HG03159 (cell line): ENCODE measurements at regions not wholly inside any gene's neighbourhood (a gene's known extent, or its start where the extent isn't known, plus 50 kb on each side); places are given as distances from the start of the nearest gene placed in this dataset.
"Not testable (repeated sequence)": the region's sequence is repeated elsewhere in the genome, so short reads cannot be mapped to it uniquely, and the experiment has no call there.

Experiments
- ATAC-seq: cut with Tn5 transposase; IDR thresholded peaks from one replicate; pipeline ENCODE4 v1.9.1; 2021; ENCODE audit warnings: mild to moderate bottlenecking, moderate library complexity; ENCODE audit not compliant: unreplicated experiment

DNA sequence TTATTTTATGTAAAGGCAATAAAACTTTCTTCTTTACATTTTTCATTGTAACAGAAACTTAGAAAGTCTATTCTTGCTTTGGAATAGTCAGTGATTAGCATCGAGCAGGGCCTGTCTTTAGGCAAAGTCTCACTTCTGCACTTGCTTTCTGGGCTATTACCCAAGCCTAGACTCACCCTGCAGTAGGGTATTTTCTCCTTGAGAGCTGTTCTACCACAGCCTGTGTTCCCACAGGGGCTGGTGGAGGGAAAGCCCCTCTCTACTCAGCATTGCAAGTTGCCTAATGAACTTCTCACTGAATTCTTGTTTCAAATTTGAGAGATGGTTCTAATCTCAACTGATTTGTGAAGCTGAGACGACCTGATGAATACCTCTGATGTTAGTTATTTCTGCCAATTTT, 111.7 kb upstream of the KLHL14 start:
- peak; percentile 83 for ATAC-seq

DNA sequence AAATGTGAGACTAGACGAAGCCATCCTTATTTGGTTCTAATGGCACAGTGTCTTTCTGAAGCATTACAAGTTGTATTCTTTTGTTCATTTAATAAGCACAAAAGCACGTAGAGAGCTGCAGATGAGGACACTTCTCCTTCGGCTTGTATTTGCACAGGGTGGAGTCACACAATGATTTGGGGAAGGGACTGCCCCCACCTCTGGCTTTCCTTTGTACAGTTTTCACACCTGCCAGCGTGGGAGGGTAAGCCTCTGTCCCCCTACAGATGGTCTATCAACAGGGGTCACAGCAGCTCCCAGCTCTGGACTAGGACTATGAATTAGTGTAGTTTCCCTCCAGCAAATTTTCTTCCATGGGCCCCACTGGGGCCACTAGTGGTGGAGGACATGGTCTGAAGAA, 108.2 kb upstream of the KLHL14 start:
- no peak for ATAC-seq

DNA sequence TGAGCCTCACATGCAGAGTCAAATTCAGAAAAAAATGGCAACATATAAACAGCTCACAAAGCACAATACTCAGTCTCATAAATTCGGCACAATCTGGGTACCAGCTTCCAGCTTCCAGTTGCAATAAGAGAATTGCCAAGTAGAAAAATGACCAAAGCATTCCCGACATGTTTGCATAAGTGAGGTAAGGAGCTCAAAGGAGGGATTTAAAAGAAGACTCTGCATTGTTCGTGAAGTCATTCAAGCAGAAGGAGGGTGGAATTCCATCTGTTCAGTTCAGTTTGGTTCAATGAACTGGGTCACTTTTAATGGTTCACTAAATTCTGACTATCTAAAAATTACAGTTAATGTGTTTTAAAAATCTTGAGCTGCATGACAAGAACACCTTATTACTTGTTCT, 106.7 kb upstream of the KLHL14 start:
- no peak for ATAC-seq

DNA sequence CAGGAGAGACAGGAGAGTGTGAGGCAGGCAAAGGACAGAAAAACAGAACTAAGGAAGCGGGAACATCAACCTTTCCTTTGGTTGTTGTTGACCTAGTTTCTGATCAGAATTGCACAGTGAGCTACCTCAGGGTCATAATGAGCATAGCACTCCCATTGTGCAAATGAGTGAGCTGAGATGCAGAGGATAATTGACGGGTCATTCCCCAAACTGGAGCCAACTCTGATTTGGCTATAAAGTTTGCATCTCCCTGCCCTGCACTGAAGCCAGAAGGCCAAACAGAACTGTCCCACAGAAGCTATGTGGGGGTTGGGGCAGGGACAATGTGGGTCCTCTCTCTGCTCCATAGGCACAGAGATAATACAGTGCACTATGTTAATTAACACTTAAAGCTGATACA, 105.6 kb upstream of the KLHL14 start:
- no peak for ATAC-seq

DNA sequence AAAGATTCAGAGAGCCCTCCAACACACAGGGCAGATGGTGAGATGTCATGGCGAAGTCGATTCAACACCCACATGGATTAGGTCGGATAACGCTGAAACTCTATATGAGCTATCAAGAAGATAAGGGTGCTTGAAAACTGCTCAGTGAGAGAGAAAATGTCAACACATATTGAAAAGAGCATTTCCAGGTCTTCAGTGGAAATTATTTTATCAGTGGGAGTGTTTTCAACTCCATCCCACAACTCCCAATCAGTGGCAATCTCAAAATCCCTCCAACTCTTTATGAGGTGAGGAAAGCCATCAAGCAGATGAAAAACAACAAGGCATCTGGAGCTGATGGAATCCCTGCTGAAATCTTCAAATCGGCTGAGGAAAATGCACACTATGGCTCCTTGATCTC, 104.5 kb upstream of the KLHL14 start:
- ATAC-seq = no peak

DNA sequence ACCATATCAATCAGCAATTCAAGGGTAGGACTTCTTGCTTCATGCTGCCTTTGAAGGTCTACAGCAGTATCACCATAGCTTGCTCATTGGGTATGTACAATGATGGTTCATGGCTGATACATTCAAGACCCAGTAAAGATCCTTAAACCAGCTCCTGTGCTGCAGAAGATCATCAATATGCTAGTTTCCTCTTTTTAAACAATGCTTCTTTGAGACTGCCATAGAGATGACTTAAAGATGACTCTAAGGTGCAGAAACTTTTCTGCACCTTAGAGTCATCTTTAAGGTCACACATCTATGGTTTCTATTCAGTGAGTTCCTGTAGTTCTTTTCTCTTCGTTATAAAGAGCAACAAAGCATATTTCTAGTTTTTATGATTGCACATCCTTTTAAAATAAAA, 102.8 kb upstream of the KLHL14 start:
- no peak for ATAC-seq

DNA sequence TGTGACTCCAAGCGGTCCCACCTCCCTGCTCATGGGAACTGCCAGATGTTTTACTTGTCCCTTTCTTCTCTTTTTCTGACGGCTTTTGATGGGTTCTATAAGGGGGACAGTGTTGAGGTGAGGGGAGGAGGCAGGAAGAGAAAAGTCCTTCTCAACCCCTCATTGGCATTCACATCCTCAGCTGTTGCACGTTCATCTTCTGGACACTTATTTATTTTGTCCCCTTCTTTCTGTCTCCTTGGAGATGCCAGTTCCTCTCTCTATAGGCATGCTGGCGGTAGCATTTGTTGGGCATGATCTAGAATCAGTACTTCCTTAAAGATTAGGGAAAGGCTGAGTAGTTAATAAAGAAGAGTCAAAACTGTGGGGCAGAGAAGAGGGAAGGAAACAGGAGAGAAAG, 99.0 kb upstream of the KLHL14 start:
- no peak for ATAC-seq

DNA sequence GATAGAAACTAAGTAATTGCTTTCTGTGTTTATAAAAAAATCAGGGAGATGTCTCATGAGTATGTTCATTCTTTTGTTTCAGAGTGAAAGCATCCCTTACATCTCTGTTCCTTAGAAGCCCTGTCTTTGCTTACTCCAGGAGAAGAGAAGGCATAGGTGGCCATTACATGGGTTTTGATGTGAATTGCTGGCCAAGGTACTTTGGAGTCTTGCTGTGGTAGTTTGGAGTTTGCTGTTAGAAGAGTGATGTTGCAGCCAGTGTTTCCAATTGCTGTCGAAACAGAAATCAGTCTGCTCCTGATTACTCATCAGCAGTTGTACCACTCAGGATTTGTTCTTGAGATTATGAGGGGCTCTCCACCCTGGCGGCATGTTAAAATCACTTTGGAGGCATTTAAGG, 97.8 kb upstream of the KLHL14 start:
- no peak for ATAC-seq

DNA sequence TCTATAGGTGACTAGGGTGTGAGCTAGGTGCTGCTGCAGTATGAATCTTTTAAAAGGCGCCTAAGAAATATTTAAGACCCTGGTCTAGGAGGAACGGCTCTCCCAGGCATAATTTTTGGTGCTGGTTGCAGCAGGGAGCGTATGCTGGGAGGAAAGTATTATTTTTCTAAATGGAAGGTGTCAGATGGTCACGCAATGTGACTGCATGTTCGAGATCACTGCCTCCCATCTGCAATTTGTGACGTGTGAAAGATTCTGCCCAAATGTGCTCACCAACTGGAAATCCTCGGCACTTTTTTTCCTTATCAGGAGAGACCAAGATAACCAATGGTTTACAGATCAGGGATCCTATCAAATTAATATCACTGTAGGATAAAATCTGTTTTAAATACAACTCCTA, 95.6 kb upstream of the KLHL14 start:
- no peak for ATAC-seq

DNA sequence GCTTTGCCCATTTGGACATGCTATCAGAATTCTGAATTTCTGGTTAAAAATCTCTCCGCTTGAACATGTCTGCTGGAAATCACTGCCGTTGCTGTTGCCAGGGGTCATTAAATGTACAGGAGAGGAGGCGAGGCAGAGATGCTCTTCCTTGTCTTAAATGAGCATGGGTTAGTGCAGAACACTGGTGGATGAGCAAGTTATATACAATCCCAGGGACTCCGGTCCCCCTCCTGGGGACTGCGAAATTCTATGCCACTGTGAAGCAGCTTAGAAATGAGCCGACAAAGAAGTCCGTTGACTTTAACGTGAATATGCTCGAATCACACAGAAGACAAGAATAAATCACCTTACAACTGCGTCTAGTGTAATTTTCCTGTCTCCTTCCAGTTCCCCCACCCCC, 95.1 kb upstream of the KLHL14 start:
- no peak for ATAC-seq

DNA sequence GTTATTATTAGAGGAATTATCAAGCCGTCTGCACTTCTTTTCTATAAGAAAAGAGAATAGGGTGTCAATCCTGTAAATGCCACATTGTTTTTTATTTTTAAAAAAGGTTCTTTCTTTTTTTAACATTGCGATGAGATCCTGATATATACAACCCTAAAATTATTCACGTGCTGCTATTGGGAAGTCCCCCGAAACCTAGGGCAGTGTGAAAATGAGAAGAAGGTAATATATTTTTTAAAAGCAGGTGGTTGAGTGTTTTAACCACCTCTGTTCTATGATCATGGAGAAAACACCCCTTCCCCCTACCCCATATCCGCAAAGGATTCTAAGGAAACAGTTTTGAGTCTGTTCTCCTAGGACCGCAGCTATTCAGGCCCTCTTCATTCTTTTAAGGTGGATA, 94.5 kb upstream of the KLHL14 start:
- ATAC-seq = no peak

DNA sequence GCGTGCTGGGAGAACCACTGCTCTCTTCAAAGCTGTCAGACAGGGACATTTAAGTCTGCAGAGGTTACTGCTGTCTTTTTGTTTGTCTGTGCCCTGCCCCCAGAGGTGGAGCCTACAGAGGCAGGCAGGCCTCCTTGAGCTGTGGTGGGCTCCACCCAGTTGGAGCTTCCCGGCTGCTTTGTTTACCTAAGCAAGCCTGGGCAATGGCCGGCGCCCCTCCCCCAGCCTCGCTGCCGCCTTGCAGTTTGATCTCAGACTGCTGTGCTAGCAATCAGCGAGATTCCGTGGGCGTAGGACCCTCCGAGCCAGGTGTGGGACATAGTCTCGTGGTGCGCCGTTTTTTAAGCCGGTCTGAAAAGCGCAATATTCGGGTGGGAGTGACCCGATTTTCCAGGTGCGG, 89.2 kb upstream of the KLHL14 start:
- not testable (repeated sequence) for ATAC-seq

DNA sequence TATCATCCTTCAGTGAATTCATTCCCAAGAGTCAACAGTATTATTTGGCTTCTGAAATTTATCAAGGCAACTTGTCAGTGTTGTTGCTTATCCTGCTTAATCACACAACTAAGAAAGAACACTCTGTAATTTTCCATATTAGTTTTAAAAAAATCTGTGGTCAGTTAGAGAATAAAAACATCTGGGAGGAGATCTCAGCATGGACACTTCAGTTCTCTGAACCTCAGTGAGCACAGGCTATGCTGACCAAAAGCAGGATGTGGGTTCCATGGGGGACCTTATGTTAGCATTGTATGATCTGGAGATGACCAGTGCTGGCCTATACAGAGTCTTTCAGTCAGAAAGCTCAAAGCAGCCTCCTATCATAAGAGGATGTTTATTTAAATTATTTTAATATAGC, 79.1 kb upstream of the KLHL14 start:
- ATAC-seq = no peak

DNA sequence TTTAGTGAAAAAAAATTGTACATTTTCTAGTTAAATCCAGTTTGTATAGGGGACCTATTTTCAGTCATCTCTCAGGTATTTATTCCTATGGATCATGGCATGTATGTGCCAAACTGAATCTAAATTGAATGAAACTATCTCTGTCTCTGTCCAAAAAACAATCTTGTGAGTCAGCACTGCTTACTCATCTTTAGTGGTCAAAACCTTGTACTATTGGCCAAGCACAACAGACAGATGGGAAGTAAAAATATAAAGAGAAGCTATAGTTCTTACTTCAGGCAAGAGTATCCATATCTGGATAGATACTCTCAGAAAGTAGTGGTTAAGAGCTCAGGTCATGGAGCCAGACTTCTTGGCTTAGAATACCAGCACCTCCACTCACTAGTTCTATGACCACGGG, 76.0 kb upstream of the KLHL14 start:
- ATAC-seq = no peak

DNA sequence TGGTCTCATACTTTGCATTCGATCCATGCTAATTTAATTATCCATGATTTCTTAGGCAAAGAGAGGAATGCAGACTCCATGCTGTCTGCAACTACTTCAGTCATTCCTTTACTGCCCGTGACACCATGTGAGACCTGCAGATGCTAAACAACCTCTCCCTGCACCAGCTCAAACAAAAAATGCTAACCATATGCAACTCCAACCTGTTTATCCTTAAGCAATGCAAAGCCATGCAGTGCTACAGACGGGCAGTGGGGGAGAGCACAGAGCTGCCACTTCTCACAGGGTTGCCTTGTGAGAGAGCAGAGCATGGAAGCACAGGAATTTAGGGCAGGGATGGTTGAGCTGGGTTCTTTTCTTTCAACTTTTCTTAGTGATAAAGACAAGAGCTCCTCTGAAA, 74.9 kb upstream of the KLHL14 start:
- no peak for ATAC-seq

DNA sequence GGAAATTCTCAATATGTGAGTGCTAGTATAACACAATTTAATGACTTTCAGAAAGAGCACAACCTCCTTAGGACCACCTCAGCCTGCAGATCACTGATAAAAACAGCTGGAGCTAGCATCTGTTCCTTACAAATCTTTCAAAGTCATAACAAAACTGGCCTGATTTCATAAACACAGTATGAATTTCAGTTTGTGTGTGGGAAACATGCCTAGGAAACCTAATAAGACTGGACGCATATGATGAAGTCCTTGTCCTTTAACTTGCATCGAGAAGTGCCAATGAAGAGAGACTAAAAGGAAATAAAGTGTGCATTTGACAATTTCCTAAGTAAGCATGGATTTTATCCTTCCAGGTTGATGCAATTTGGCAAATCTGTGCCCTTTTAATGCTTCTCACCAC, 74.1 kb upstream of the KLHL14 start:
- ATAC-seq = no peak

DNA sequence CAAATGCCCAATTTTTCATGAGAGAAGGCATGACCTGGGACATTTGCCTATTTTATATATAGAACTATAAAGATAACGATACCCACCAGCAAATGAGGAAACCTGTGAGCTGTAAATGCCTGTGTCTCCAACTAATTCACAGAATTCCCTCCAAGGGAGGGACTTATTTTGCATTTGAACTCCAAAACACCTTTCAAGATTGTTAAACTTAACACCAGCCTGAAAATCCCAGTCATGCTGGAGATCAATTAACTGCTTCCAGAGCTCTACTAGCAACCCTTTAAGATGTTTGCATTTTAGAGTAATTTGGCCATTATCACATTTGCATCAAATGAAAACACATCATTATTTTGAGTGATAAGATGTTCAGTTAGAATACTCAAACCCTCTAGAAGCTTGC, 68.1 kb upstream of the KLHL14 start:
- no peak for ATAC-seq

DNA sequence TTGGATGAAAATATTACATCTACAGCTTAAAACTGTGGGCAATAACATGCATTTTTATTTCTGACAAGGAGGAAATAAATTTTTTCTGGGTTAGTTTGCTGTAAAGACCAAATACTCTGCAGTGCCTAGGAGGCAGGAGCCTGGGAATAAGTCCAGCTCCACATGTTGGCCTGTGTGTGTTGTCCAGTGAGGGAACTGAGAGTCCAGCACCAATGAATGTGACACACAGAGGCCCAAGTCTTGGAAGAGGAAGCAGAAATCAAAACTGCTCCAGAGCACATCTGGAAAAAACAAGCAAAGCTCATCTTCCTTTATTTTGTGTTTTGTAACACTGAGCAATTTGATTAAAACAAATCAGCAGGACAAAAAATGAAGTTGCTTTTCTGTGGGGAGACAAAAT, 63.1 kb upstream of the KLHL14 start:
- ATAC-seq = no peak

DNA sequence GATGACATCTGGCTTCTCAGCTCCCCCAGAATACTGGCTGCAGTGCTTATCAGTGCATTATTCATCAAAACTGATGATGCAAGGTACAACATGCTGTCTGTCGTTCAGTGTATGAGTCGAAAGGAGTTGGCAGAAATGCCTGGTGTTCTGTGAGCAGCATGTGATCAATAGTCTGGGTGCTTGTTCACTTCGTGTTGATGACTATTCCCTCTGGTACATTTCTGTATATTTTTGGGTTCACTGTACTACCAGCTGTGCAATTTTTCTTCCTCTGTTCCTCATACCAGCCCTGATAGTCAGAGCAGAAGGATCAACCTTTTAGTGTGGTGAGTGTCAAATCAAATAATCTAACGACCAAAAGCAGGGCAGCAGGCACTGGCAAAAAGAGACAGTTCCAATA, 59.0 kb upstream of the KLHL14 start:
- ATAC-seq = no peak

DNA sequence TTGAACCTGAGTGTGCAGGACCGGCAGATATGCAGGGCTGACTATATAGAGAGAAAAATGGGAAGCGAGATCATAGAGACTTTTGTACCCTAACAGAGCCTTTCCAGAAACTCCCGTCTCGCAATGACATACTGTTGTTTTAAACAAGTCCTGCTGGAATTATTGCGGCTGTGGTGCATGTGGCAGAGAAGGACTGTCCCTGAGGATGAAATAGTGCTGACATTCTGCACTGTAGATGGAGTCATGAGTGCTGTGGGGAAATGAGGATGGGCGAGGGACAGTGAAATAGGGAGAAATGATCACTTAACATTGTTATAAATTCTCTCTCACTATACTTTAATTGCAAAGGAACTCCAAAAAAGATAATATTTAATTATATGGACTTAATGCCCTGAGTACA, 50.4 kb upstream of the KLHL14 start:
- no peak for ATAC-seq
